Testis (tissue), 2 donors: ENCODE measurements at regions not wholly inside any gene's neighbourhood (a gene's known extent, or its start where the extent isn't known, plus 50 kb on each side); places are given as distances from the start of the nearest gene placed in this dataset.
"Not testable (repeated sequence)": the region's sequence is repeated elsewhere in the genome, so short reads cannot be mapped to it uniquely, and the experiment has no call there.

Source experiments
- CTCF ChIP-seq, 3 experiments: fragments of 450-650 bp in 2 of 3; fragments of 200-600 bp in 1 of 3; sonication (generic) in 1 of 3; IDR thresholded peaks; one replicate each; pipeline ENCODE4 v1.5.1; 2016 to 2019; ENCODE audit warnings: antibody characterized with exemption in 3 of 3, mild to moderate bottlenecking in 2 of 3, moderate library complexity in 1 of 3
- POLR2A ChIP-seq: fragments of 450-650 bp; IDR thresholded peaks from one replicate; pipeline ENCODE4 v1.6.1; 2017; ENCODE audit warnings: antibody characterized with exemption, mild to moderate bottlenecking, moderate library complexity

- not testable (repeated sequence) for TF ChIP-seq CTCF (IDR thresholded peaks at IDR 0.05); POLR2A
These were observed 50.1 kb upstream of the TUBA3E start for GRCh38 chr2:130248355-130248754.
